Right lobe of liver (tissue), 4 donors: ENCODE measurements at regions not wholly inside any gene's neighbourhood (a gene's known extent, or its start where the extent isn't known, plus 50 kb on each side); places are given as distances from the start of the nearest gene placed in this dataset.

ENCODE experiments used
- POLR2A ChIP-seq: fragments of 450-650 bp; IDR thresholded peaks from one replicate; pipeline ENCODE4 v1.6.1; 2017; ENCODE audit warnings: antibody characterized with exemption, mild to moderate bottlenecking
- TF ChIP-seq, protein P1 (sequence below), 4 donors: fragments of 200-600 bp in 3 of 4; fragments of 450-650 bp in 1 of 4; IDR thresholded peaks; one replicate each; pipeline versions ENCODE4 v1.5.1 to v1.8.0; 2016 to 2022; ENCODE audit warnings: antibody characterized with exemption in 4 of 4, mild to moderate bottlenecking in 2 of 4
- donor health status: DM: no; HTN: no; CAD: no.
- donor health status: DM: no; HTN: no; CAD: no.
- donor health status: DM: no; HTN: yes; CAD: no.

DNA sequence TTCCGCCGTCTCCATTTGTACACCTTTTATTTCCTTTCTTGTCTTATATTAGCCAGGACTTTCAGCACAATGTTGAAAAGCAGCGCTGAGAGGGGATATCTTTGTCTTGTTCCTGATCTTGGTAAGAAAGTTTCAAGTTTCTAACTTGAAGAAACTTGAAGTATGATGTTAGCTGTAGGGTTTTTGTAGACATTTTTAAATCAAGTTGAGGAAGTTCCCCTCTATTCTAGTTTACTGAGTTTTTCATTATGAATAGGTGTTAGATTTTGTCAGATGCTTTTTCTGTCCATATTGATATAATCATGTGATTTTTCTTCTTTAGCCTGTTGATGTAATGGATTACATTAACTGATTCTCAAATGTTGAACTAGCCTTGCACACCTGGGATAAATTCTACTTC is 425.7 kb downstream of the PIK3R1 start:
- TF ChIP-seq, protein P1, sequence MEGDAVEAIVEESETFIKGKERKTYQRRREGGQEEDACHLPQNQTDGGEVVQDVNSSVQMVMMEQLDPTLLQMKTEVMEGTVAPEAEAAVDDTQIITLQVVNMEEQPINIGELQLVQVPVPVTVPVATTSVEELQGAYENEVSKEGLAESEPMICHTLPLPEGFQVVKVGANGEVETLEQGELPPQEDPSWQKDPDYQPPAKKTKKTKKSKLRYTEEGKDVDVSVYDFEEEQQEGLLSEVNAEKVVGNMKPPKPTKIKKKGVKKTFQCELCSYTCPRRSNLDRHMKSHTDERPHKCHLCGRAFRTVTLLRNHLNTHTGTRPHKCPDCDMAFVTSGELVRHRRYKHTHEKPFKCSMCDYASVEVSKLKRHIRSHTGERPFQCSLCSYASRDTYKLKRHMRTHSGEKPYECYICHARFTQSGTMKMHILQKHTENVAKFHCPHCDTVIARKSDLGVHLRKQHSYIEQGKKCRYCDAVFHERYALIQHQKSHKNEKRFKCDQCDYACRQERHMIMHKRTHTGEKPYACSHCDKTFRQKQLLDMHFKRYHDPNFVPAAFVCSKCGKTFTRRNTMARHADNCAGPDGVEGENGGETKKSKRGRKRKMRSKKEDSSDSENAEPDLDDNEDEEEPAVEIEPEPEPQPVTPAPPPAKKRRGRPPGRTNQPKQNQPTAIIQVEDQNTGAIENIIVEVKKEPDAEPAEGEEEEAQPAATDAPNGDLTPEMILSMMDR (IDR thresholded peaks at IDR 0.05) = no peak
- no peak for TF ChIP-seq POLR2A
